ENCODE measurements at regions not wholly inside any gene's neighbourhood (a gene's known extent, or its start where the extent isn't known, plus 50 kb on each side); places are given as distances from the start of the nearest gene placed in this dataset.

DNA sequence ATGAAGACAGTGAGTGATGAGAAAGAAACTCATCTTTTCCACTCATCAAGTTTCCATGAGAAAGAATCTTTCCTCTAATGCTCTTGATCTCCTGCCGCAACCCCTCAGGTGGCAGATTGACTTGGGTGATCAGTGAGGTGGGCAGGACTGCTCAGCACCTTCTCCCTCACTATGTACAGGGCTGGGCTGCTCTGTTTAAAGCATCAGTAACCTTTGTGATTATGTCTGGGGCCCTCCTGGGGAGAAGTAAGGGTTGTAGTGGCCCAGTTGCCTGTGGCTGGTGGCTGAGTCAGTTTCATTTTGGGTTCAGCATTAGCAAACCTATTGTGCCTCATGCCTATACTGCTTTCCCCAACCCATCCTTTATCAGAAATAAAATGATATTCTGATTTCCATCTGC, 366.0 kb downstream of the TTLL7 start:
- TF ChIP-seq, protein P1, sequence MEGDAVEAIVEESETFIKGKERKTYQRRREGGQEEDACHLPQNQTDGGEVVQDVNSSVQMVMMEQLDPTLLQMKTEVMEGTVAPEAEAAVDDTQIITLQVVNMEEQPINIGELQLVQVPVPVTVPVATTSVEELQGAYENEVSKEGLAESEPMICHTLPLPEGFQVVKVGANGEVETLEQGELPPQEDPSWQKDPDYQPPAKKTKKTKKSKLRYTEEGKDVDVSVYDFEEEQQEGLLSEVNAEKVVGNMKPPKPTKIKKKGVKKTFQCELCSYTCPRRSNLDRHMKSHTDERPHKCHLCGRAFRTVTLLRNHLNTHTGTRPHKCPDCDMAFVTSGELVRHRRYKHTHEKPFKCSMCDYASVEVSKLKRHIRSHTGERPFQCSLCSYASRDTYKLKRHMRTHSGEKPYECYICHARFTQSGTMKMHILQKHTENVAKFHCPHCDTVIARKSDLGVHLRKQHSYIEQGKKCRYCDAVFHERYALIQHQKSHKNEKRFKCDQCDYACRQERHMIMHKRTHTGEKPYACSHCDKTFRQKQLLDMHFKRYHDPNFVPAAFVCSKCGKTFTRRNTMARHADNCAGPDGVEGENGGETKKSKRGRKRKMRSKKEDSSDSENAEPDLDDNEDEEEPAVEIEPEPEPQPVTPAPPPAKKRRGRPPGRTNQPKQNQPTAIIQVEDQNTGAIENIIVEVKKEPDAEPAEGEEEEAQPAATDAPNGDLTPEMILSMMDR (IDR thresholded peaks at IDR 0.05 in 4 of 5, conservative IDR thresholded peaks at IDR 0.05 in 1 of 5), result no peak
- no peak for TF ChIP-seq POLR2A (IDR thresholded peaks at IDR 0.05)

Measured in gastrocnemius medialis (tissue), 4 donors.